ENCODE measurements at regions not wholly inside any gene's neighbourhood (a gene's known extent, or its start where the extent isn't known, plus 50 kb on each side); places are given as distances from the start of the nearest gene placed in this dataset.

- no peak for TF ChIP-seq CHD7 (IDR thresholded peaks at IDR 0.05; ENCODE audit: insufficient replicate concordance, low read length)
- TF ChIP-seq KDM1A (IDR thresholded peaks at IDR 0.05; ENCODE audit: borderline replicate concordance, low read length) = no peak
Observed at GRCh38 chr19:34601071-34601470, 75.9 kb downstream of the SCGB2B2 start (continued).
